SJCRH30 (cell line): ENCODE measurements at regions not wholly inside any gene's neighbourhood (a gene's known extent, or its start where the extent isn't known, plus 50 kb on each side); places are given as distances from the start of the nearest gene placed in this dataset.

Experiments
- DNase-seq, 2 experiments: peaks; one replicate each; pipeline ENCODE4 v3.0.0-alpha.2; 2015 to 2020
- H3K27ac ChIP-seq: fragments of 250-450 bp; sonication (Bioruptor Pico); 2 replicates; pipeline ENCODE4 v1.5.1; 2020; ENCODE audit warnings: mild to moderate bottlenecking, moderate library complexity
- H3K27me3 ChIP-seq: fragments of 250-450 bp; sonication (Bioruptor Pico); 2 replicates; pipeline ENCODE4 v1.5.1; 2020; ENCODE audit warnings: mild to moderate bottlenecking, moderate library complexity
- H3K36me3 ChIP-seq: fragments of 250-450 bp; sonication (Bioruptor Pico); 2 replicates; pipeline ENCODE4 v1.5.1; 2020; ENCODE audit warnings: mild to moderate bottlenecking, moderate library complexity
- H3K4me1 ChIP-seq: fragments of 250-450 bp; sonication (Bioruptor Pico); 2 replicates; pipeline ENCODE4 v1.5.1; 2020; ENCODE audit warnings: mild to moderate bottlenecking, moderate library complexity
- H3K4me3 ChIP-seq: fragments of 250-450 bp; sonication (Bioruptor Pico); 2 replicates; pipeline ENCODE4 v1.5.1; 2020; ENCODE audit warnings: mild to moderate bottlenecking, moderate library complexity
- H3K9me3 ChIP-seq: fragments of 250-450 bp; sonication (Bioruptor Pico); replicated peaks from 2 replicates; pipeline ENCODE4 v1.5.1; 2020; ENCODE audit warnings: mild to moderate bottlenecking, moderate library complexity

GRCh38 chr3:132822837-132823236, 100.6 kb upstream of the NPHP3 start:
- Histone ChIP-seq H3K4me3 (no peak overlapping the region), H3K9me3 (no peaks in the 10 kb centered on the region), H3K4me1 (peaks cover 22% of the 10 kb centered on the region), H3K27me3 (no peaks in the 10 kb centered on the region), H3K36me3 (no peaks in the 10 kb centered on the region), H3K27ac (peak overlapping the region; percentile 21)
- peak in 1 of 2 experiments; percentile 68 for DNase-seq

GRCh38 chr3:132822266-132822665, 100.1 kb upstream of the NPHP3 start:
- Histone ChIP-seq H3K36me3 (no peaks in the 10 kb centered on the region), H3K9me3 (no peaks in the 10 kb centered on the region), H3K4me3 (no peak overlapping the region), H3K27me3 (no peaks in the 10 kb centered on the region), H3K4me1 (peaks cover 22% of the 10 kb centered on the region), H3K27ac (peak overlapping the region; percentile 21)
- DNase-seq, result peak; percentile 55 to 85

GRCh38 chr3:132821314-132821713, 99.1 kb upstream of the NPHP3 start:
- Histone ChIP-seq H3K27ac (no peak overlapping the region), H3K9me3 (no peaks in the 10 kb centered on the region), H3K4me3 (no peak overlapping the region), H3K36me3 (no peaks in the 10 kb centered on the region), H3K27me3 (no peaks in the 10 kb centered on the region), H3K4me1 (peaks cover 22% of the 10 kb centered on the region)
- DNase-seq, result no peak

- Histone ChIP-seq H3K27me3 (no peaks in the 10 kb centered on the region), H3K27ac (no peak overlapping the region), H3K9me3 (no peaks in the 10 kb centered on the region), H3K4me3 (no peak overlapping the region), H3K4me1 (peaks cover 19% of the 10 kb centered on the region), H3K36me3 (no peaks in the 10 kb centered on the region)
- no peak for DNase-seq
These were observed 96.0 kb upstream of the NPHP3 start for GRCh38 chr3:132818251-132818650.

GRCh38 chr3:132817646-132818177, 95.5 kb upstream of the NPHP3 start:
- H3K27ac ChIP-seq, result no peak overlapping the region
- DNase-seq, result no peak
- H3K36me3 ChIP-seq, result no peaks in the 10 kb centered on the region
- H3K4me1 ChIP-seq, result peaks cover 14% of the 10 kb centered on the region
- no peak overlapping the region for H3K4me3 ChIP-seq
- no peaks in the 10 kb centered on the region for H3K27me3 ChIP-seq
- H3K9me3 ChIP-seq, result no peaks in the 10 kb centered on the region

GRCh38 chr3:132805071-132805470, 82.9 kb upstream of the NPHP3 start:
- no peak overlapping the region for H3K4me3 ChIP-seq
- DNase-seq, result no peak

GRCh38 chr3:132804498-132804897, 82.3 kb upstream of the NPHP3 start:
- no peak overlapping the region for H3K4me3 ChIP-seq
- H3K4me1 ChIP-seq, result peaks cover 21% of the 10 kb centered on the region
- peak overlapping the region; percentile 52 for H3K27ac ChIP-seq
- DNase-seq, result peak; percentile 21
- no peaks in the 10 kb centered on the region for H3K27me3 ChIP-seq
- no peaks in the 10 kb centered on the region for H3K9me3 ChIP-seq
- no peaks in the 10 kb centered on the region for H3K36me3 ChIP-seq

More at GRCh38 chr3:132805071-132805470, 82.9 kb upstream of the NPHP3 start:
- Histone ChIP-seq H3K9me3 (no peaks in the 10 kb centered on the region), H3K27ac (peak overlapping the region; percentile 52; the same call in 1 of the 2 replicates), H3K27me3 (no peaks in the 10 kb centered on the region), H3K4me1 (peaks cover 21% of the 10 kb centered on the region), H3K36me3 (no peaks in the 10 kb centered on the region)

GRCh38 chr3:132803889-132804288, 81.7 kb upstream of the NPHP3 start:
- no peaks in the 10 kb centered on the region for H3K9me3 ChIP-seq
- no peaks in the 10 kb centered on the region for H3K36me3 ChIP-seq
- peak overlapping the region; percentile 52 for H3K27ac ChIP-seq
- peak in 1 of 2 experiments; percentile 49 for DNase-seq
- H3K27me3 ChIP-seq, result no peaks in the 10 kb centered on the region
- H3K4me1 ChIP-seq, result peaks cover 21% of the 10 kb centered on the region
- H3K4me3 ChIP-seq, result no peak overlapping the region

GRCh38 chr3:132800958-132801357, 78.7 kb upstream of the NPHP3 start:
- DNase-seq, result peak in 1 of 2 experiments; percentile 15
- Histone ChIP-seq H3K4me1 (peaks cover 21% of the 10 kb centered on the region), H3K27me3 (no peaks in the 10 kb centered on the region), H3K36me3 (no peaks in the 10 kb centered on the region), H3K9me3 (no peaks in the 10 kb centered on the region), H3K4me3 (peak overlapping the region; percentile 8), H3K27ac (no peak overlapping the region)

GRCh38 chr3:132790806-132791205, 68.6 kb upstream of the NPHP3 start:
- no peak overlapping the region for H3K27ac ChIP-seq
- DNase-seq, result no peak
- no peaks in the 10 kb centered on the region for H3K27me3 ChIP-seq
- peaks cover 3% of the 10 kb centered on the region; the same call in 1 of the 2 replicates for H3K9me3 ChIP-seq
- H3K36me3 ChIP-seq, result no peaks in the 10 kb centered on the region
- H3K4me3 ChIP-seq, result no peak overlapping the region
- H3K4me1 ChIP-seq, result peaks cover 25% of the 10 kb centered on the region

- DNase-seq, result no peak
- Histone ChIP-seq H3K36me3 (no peaks in the 10 kb centered on the region), H3K4me3 (no peak overlapping the region), H3K27me3 (no peaks in the 10 kb centered on the region), H3K4me1 (peaks cover 34% of the 10 kb centered on the region), H3K27ac (no peak overlapping the region), H3K9me3 (peaks cover 3% of the 10 kb centered on the region; the same call in 1 of the 2 replicates)
These were observed 67.8 kb upstream of the NPHP3 start for GRCh38 chr3:132789959-132790358.

- Histone ChIP-seq H3K4me1 (peaks cover 44% of the 10 kb centered on the region), H3K9me3 (no peaks in the 10 kb centered on the region; the same call in 1 of the 2 replicates), H3K36me3 (no peaks in the 10 kb centered on the region), H3K4me3 (no peak overlapping the region), H3K27me3 (no peaks in the 10 kb centered on the region), H3K27ac (no peak overlapping the region)
- DNase-seq, result peak in 1 of 2 experiments; percentile 39
These were observed 66.1 kb upstream of the NPHP3 start for GRCh38 chr3:132788301-132788671.

- H3K9me3 ChIP-seq, result no peaks in the 10 kb centered on the region; the same call in 1 of the 2 replicates
- H3K27me3 ChIP-seq, result no peaks in the 10 kb centered on the region
- peak; percentile 13 to 52 for DNase-seq
- H3K36me3 ChIP-seq, result no peaks in the 10 kb centered on the region
- no peak overlapping the region for H3K4me3 ChIP-seq
- H3K27ac ChIP-seq, result no peak overlapping the region
- peaks cover 49% of the 10 kb centered on the region for H3K4me1 ChIP-seq
These were observed 65.5 kb upstream of the NPHP3 start for GRCh38 chr3:132787616-132788300.

- DNase-seq, result no peak
- Histone ChIP-seq H3K27me3 (no peaks in the 10 kb centered on the region), H3K27ac (no peak overlapping the region), H3K36me3 (no peaks in the 10 kb centered on the region), H3K9me3 (no peaks in the 10 kb centered on the region; the same call in 1 of the 2 replicates), H3K4me1 (peaks cover 53% of the 10 kb centered on the region), H3K4me3 (no peak overlapping the region)
These were observed 64.7 kb upstream of the NPHP3 start for GRCh38 chr3:132786890-132787289.

- no peak overlapping the region for H3K4me3 ChIP-seq
- H3K27ac ChIP-seq, result peak overlapping the region; percentile 34
- H3K36me3 ChIP-seq, result no peaks in the 10 kb centered on the region
- DNase-seq, result peak; percentile 31 to 68
- no peaks in the 10 kb centered on the region for H3K27me3 ChIP-seq
- peaks cover 53% of the 10 kb centered on the region for H3K4me1 ChIP-seq
- no peaks in the 10 kb centered on the region for H3K9me3 ChIP-seq
These were observed 63.1 kb upstream of the NPHP3 start for GRCh38 chr3:132785292-132785691.
